Loucy (cell line): ENCODE measurements at regions not wholly inside any gene's neighbourhood (a gene's known extent, or its start where the extent isn't known, plus 50 kb on each side); places are given as distances from the start of the nearest gene placed in this dataset.

Experiments
- EZH2phosphoT487 ChIP-seq: fragments of 200-600 bp; IDR thresholded peaks from 2 replicates; pipeline ENCODE4 v1.6.1; 2018; ENCODE audit warnings: antibody characterized with exemption, mild to moderate bottlenecking, moderate library complexity, borderline replicate concordance
- TF ChIP-seq, protein P1 (sequence below): fragments of 200-600 bp; sonication (generic); conservative IDR thresholded peaks from 2 replicates; pipeline ENCODE4 v1.5.1; 2014; ENCODE audit warnings: mild to moderate bottlenecking, antibody characterized with exemption, low read length

DNA sequence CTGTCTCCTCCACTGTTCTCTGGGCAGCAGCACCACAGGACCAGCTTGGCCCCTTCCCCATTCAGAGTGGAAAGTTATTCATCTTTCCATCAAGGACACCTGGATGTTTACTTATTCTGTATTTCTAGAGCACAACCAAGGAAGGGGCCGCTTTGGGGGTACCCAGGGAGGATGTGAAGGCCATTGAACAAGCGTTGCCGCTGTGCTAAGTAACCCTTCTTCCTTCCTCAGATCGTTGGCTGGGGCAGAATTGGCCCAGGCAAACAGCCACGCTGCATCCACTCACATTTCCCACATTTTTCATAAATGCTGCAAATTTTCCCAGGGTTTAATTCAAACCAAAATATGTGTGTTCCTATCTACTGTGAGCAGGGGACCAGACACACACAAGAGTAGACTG lies 76.2 kb upstream of the NPAS2 start:
- TF ChIP-seq, protein P1, sequence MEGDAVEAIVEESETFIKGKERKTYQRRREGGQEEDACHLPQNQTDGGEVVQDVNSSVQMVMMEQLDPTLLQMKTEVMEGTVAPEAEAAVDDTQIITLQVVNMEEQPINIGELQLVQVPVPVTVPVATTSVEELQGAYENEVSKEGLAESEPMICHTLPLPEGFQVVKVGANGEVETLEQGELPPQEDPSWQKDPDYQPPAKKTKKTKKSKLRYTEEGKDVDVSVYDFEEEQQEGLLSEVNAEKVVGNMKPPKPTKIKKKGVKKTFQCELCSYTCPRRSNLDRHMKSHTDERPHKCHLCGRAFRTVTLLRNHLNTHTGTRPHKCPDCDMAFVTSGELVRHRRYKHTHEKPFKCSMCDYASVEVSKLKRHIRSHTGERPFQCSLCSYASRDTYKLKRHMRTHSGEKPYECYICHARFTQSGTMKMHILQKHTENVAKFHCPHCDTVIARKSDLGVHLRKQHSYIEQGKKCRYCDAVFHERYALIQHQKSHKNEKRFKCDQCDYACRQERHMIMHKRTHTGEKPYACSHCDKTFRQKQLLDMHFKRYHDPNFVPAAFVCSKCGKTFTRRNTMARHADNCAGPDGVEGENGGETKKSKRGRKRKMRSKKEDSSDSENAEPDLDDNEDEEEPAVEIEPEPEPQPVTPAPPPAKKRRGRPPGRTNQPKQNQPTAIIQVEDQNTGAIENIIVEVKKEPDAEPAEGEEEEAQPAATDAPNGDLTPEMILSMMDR = no peak
- no peak for TF ChIP-seq EZH2phosphoT487
